Liver (tissue), 8 donors: ENCODE measurements at regions not wholly inside any gene's neighbourhood (a gene's known extent, or its start where the extent isn't known, plus 50 kb on each side); places are given as distances from the start of the nearest gene placed in this dataset.

ENCODE experiments used
- DNase-seq: peaks from one replicate; pipeline ENCODE4 v3.0.0-alpha.2; 2017; ENCODE audit warnings: low spot score
- H3K27ac ChIP-seq, 2 donors: one replicate each; pipeline ENCODE4 v1.7.0; 2013; ENCODE audit warnings: inconsistent platforms in 2 of 2, low read length in 2 of 2, control low read depth in 1 of 2, low read depth in 1 of 2, mild to moderate bottlenecking in 1 of 2
- H3K27me3 ChIP-seq, 4 donors: one replicate each; pipeline versions ENCODE4 v1.6.1 to v1.7.0; 2013; ENCODE audit warnings: low read length in 3 of 4, inconsistent platforms in 1 of 4, mild to moderate bottlenecking in 1 of 4, moderate library complexity in 1 of 4; ENCODE audit not compliant: control insufficient read depth in 4 of 4, insufficient read depth in 4 of 4
- H3K36me3 ChIP-seq, 4 donors: one replicate each; pipeline versions ENCODE4 v1.6.1 to v1.7.0; 2013; ENCODE audit warnings: low read length in 3 of 4, mild to moderate bottlenecking in 3 of 4, low read depth in 1 of 4, moderate library complexity in 1 of 4; ENCODE audit not compliant: control insufficient read depth in 4 of 4, insufficient read depth in 3 of 4
- H3K4me1 ChIP-seq, 4 donors: one replicate each; pipeline versions ENCODE4 v1.6.1 to v1.7.0; 2013; ENCODE audit warnings: low read length in 3 of 4, mild to moderate bottlenecking in 3 of 4, moderate library complexity in 1 of 4; ENCODE audit not compliant: control insufficient read depth in 4 of 4, insufficient read depth in 4 of 4
- H3K4me3 ChIP-seq, 3 donors: one replicate each; pipeline versions ENCODE4 v1.6.1 to v1.7.0; 2013; ENCODE audit warnings: low read length in 3 of 3, control low read depth in 1 of 3, low read depth in 1 of 3, mild to moderate bottlenecking in 1 of 3
- H3K9ac ChIP-seq, 2 donors: one replicate each; pipeline ENCODE4 v1.7.0; 2013; ENCODE audit warnings: low read length in 2 of 2, mild to moderate bottlenecking in 2 of 2, moderate library complexity in 2 of 2, control low read depth in 1 of 2, low read depth in 1 of 2
- H3K9me3 ChIP-seq, 4 donors: one replicate each; pipeline versions ENCODE4 v1.6.1 to v1.7.0; 2013; ENCODE audit warnings: low read length in 3 of 4; ENCODE audit not compliant: control insufficient read depth in 4 of 4
- ATF3 ChIP-seq: IDR thresholded peaks from 2 replicates; pipeline ENCODE4 v1.6.1; 2016; ENCODE audit warnings: antibody characterized with exemption
- CTCF ChIP-seq: fragments of 150-350 bp; IDR thresholded peaks from 2 replicates; pipeline ENCODE4 v1.5.1; 2017; ENCODE audit warnings: improper control_type of control experiment, low read depth, low read length; ENCODE audit not compliant: missing input control
- EGR1 ChIP-seq, 2 donors: IDR thresholded peaks; 2 replicates each; pipeline ENCODE4 v1.6.1; 2016 to 2018; ENCODE audit warnings: antibody characterized with exemption in 2 of 2, low read depth in 2 of 2
- FOXA1 ChIP-seq: IDR thresholded peaks from 2 replicates; pipeline ENCODE4 v1.6.1; 2016; ENCODE audit warnings: antibody characterized with exemption
- FOXA2 ChIP-seq: IDR thresholded peaks from 2 replicates; pipeline ENCODE4 v1.6.1; 2016; ENCODE audit warnings: antibody characterized with exemption
- GABPA ChIP-seq, 2 donors: IDR thresholded peaks in 1 of 2; conservative IDR thresholded peaks in 1 of 2; 2 replicates each; pipeline ENCODE4 v1.6.1; 2016; ENCODE audit warnings: antibody characterized with exemption in 2 of 2, mild to moderate bottlenecking in 1 of 2, moderate library complexity in 1 of 2
- HNF4A ChIP-seq, 2 donors: conservative IDR thresholded peaks; 2 replicates each; pipeline ENCODE4 v1.6.1; 2016; ENCODE audit warnings: antibody characterized with exemption in 2 of 2, mild to moderate bottlenecking in 2 of 2
- HNF4G ChIP-seq: IDR thresholded peaks from 2 replicates; pipeline ENCODE4 v1.6.1; 2016; ENCODE audit warnings: antibody characterized with exemption
- MAX ChIP-seq: IDR thresholded peaks from 2 replicates; pipeline ENCODE4 v1.6.1; 2016; ENCODE audit warnings: antibody characterized with exemption
- NR2F2 ChIP-seq: IDR thresholded peaks from 2 replicates; pipeline ENCODE4 v1.6.1; 2016; ENCODE audit warnings: antibody characterized with exemption
- RAD21 ChIP-seq, 2 donors: IDR thresholded peaks; 2 replicates each; pipeline ENCODE4 v1.6.1; 2016; ENCODE audit warnings: antibody characterized with exemption in 2 of 2, mild to moderate bottlenecking in 2 of 2
- REST ChIP-seq: IDR thresholded peaks from 2 replicates; pipeline ENCODE4 v1.6.1; 2016; ENCODE audit warnings: antibody characterized with exemption, mild to moderate bottlenecking
- RXRA ChIP-seq, 2 donors: IDR thresholded peaks; 2 replicates each; pipeline ENCODE4 v1.6.1; 2017 to 2018; ENCODE audit warnings: antibody characterized with exemption in 2 of 2, mild to moderate bottlenecking in 1 of 2
- SP1 ChIP-seq: IDR thresholded peaks from 2 replicates; pipeline ENCODE4 v1.6.1; 2018; ENCODE audit warnings: antibody characterized with exemption, mild to moderate bottlenecking
- TAF1 ChIP-seq: conservative IDR thresholded peaks from 2 replicates; pipeline ENCODE4 v1.6.1; 2016; ENCODE audit warnings: antibody characterized with exemption, mild to moderate bottlenecking
- YY1 ChIP-seq: IDR thresholded peaks from 2 replicates; pipeline ENCODE4 v1.6.1; 2016; ENCODE audit warnings: antibody characterized with exemption, mild to moderate bottlenecking
- ZBTB33 ChIP-seq: IDR thresholded peaks from 2 replicates; pipeline ENCODE4 v1.6.1; 2016; ENCODE audit warnings: antibody characterized with exemption
- WGBS: extraction: QIAGEN DNeasy Blood & Tissue Kit; methylation state at CpG from one replicate; pipeline ENCODE4 v1.1.7; 2013; 5-methylcytosine and 5-hydroxymethylcytosine counted together
- donor health status: healthy.
- donor health status: healthy.
- donor health status: healthy.
- donor health status: healthy.
- donor health status: healthy.

GRCh38 chr4:57184378-57185029, 74.3 kb upstream of the IGFBP7 start:
- no peak for TF ChIP-seq ATF3
- TF ChIP-seq YY1, result no peak
- TF ChIP-seq NR2F2, result no peak
- no peak for TF ChIP-seq GABPA (IDR thresholded peaks at IDR 0.05 in 1 of 2, conservative IDR thresholded peaks at IDR 0.05 in 1 of 2)
- no peak for TF ChIP-seq HNF4G
- no peak for TF ChIP-seq FOXA2
- no peak for TF ChIP-seq MAX
- TF ChIP-seq RXRA (IDR thresholded peaks at IDR 0.05), result no peak
- no peak for TF ChIP-seq FOXA1
- TF ChIP-seq RAD21 (IDR thresholded peaks at IDR 0.05), result no peak
- no peak for TF ChIP-seq TAF1
- TF ChIP-seq CTCF, result no peak
- no peak for TF ChIP-seq EGR1 (IDR thresholded peaks at IDR 0.05; ENCODE audit: low read depth in 2 of 2)
- TF ChIP-seq HNF4A (conservative IDR thresholded peaks at IDR 0.05), result no peak
- no peak for TF ChIP-seq SP1
- no peak for TF ChIP-seq REST
- no peak for TF ChIP-seq ZBTB33
- Histone ChIP-seq H3K9me3 (peaks cover 0 to 2% (median 0%) of the 10 kb centered on the region in 4 donors), H3K9ac (no peak overlapping the region), H3K27ac (no peak overlapping the region), H3K4me1 (no peaks in the 10 kb centered on the region), H3K36me3 (no peaks in the 10 kb centered on the region), H3K4me3 (no peak overlapping the region), H3K27me3 (no peaks in the 10 kb centered on the region)
- WGBS, result 90% methylated on average over 18 of the region's 18 CpGs
- DNase-seq, result no peak
